ENCODE measurements at regions not wholly inside any gene's neighbourhood (a gene's known extent, or its start where the extent isn't known, plus 50 kb on each side); places are given as distances from the start of the nearest gene placed in this dataset.

DNA sequence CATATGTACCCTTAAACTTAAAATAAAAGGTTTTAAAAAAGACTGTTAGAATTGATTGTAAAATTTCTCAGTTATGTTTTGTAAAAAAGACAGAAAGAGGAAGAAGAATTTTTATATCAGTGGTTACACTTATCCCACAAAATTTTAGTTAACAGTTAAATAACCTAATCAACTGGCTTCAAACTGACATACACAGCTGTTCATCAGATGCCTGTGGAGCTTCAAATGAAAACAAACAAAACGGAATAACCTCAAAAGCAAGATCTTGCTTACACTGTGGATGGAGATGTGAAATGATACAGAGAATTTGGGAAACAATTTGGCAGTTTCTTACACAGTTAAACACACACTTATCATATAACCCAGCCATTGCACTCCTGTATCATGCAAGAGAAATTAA, 521.0 kb downstream of the ETS1 start:
- no peak for DNase-seq

DNA sequence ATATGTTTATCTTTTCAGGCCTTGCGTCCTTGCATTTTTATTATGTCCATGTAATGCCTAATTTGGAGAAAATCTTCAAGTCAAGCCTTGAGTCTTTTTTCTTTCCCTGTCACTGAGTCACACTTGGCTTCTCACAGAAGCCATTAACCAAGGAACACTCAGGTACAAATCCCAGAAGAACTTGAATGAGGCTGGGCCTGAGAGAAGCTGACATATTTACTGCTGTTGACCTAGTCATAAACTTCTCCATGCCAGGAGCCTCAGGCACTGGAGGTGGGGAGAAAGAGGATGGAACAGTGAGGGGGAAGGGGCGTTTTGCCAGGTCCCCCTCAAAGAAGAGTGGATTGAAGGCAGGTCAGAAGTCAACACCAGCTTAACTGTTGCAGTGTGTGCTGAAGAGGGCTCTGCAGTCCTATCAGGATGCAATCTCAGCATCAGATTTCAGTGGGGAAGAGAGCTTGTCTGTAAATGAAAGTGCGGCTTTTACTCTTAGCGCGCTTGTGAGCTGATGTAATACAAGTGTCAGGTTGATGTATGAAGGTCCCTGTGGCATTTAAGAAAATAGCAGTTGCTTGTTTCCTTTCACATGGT, 526.0 kb downstream of the ETS1 start:
- DNase-seq = no peak

DNA sequence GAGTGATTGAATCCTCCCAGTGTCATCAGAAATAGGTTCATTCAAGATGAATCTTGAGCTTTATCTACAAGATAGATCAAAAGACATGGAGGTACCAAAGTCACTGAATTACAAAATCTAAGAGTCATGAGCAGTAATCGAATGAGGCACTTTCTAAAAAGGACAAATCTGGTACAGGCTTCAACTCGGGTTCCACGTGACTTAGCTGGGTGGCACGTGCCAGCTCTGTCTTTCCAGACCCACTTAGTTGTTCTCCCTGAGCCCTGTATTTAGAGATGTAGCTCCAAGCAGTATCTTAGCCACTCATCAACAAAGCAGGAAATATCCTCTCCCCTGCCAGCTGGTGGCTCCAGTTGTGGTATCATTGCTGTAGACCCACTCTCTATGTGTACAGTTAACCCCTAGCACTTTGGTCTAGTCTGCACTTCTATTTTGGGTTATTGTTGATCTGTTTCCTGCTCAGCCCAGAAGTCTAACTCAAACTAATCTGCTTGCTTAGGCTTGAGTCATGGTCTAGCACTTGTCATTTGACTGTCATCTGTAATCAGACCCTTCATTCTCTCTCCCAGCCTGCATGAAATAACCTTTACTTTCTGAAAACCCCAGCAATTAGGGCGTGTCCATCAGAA, 528.7 kb downstream of the ETS1 start:
- DNase-seq = no peak

DNA sequence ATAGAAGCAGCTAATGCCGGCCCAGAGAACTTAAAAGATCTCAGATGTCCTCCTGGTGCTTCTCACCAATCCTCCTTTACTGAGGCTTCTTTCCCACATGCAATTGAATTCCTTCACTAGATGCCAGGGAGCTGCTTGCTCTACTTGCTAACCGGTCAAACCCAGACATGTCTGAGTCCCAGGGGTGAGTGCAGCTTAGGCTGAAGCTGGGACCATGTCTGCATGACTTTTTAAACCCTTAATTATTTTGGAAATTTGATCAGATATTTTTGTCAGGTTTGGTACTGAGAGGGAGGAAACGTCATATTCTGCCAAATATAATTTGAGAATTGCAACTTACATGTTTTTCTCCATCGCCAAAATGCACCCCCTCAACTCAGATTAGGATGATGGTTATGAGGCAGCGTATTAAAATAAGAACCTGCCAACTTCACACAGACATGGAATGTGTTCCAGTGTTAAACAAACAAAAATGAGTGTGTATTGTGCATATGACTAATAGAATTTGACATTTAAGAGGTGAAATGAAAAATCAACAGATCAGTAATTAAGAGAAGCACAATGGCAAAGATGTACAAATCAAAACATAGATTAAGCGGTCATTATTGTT, 529.5 kb downstream of the ETS1 start:
- DNase-seq = no peak

- no peak for DNase-seq
These were observed 531.7 kb downstream of the ETS1 start for GRCh38 chr11:128055576-128056217.

- DNase-seq = peak in 1 of 2 experiments; percentile 27
These were observed 533.1 kb downstream of the ETS1 start for GRCh38 chr11:128053981-128054931.

DNA sequence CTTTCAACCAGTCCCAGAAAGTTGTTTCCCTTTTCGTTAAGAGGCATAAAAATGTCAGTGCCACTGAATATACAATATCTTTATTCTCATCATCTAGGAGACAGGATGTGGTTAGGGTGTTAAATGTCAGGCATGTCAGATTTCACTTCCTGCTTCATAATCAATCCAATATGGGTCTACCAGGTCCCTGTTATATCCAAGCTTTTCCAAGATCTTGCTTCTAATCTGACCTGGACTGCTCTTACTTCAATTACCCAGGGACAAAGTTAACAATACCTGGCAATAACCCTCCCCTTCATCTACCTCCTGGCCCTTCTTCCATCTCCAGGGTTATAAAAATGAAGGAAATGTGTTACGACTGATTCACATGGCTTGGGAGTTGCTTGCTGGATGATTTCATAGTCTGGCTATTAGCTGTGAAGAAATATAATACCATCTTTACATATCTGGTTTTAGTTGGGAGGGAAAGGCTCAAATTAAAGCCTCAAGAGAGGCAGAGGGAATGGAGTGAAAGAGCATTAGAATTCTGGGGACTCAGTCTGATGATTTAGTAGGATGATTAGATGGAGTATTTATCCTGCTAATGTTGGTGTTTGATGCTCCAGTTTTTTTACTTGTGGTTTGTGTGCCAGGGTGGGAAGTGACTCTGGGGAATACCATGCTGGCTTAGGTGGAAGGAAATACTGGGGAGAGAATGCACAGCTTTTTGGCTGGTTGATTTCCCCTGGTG, 534.3 kb downstream of the ETS1 start:
- no peak for DNase-seq

GRCh38 chr11:128048121-128048520, 539.2 kb downstream of the ETS1 start:
- no peak for DNase-seq

DNA sequence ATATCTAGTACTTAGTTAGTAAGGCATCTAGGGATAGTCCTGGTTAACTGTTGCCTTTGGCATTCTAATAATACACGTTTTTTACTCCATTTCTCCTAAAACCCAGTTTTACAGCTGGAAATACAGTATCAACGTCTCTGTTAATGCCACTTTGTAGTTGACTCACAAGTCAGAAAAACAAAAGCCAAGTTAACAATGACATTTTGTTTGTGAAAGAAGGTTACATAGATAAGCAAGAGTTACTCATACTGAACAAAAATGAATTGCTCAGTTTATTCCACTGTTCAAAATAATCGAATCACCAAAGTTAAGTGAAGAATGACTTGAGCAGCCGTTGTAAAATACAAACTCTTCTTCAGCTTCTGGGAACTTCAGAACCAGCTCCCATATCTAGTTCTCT, 540.3 kb downstream of the ETS1 start:
- DNase-seq = no peak

GRCh38 chr11:128046213-128046612, 541.1 kb downstream of the ETS1 start:
- no peak for DNase-seq

GRCh38 chr11:128045094-128045725, 542.1 kb downstream of the ETS1 start:
- DNase-seq = no peak

- no peak for DNase-seq
These were observed 545.0 kb downstream of the ETS1 start for GRCh38 chr11:128042290-128042751.

- no peak for DNase-seq
These were observed 546.8 kb downstream of the ETS1 start for GRCh38 chr11:128040603-128041002.

DNA sequence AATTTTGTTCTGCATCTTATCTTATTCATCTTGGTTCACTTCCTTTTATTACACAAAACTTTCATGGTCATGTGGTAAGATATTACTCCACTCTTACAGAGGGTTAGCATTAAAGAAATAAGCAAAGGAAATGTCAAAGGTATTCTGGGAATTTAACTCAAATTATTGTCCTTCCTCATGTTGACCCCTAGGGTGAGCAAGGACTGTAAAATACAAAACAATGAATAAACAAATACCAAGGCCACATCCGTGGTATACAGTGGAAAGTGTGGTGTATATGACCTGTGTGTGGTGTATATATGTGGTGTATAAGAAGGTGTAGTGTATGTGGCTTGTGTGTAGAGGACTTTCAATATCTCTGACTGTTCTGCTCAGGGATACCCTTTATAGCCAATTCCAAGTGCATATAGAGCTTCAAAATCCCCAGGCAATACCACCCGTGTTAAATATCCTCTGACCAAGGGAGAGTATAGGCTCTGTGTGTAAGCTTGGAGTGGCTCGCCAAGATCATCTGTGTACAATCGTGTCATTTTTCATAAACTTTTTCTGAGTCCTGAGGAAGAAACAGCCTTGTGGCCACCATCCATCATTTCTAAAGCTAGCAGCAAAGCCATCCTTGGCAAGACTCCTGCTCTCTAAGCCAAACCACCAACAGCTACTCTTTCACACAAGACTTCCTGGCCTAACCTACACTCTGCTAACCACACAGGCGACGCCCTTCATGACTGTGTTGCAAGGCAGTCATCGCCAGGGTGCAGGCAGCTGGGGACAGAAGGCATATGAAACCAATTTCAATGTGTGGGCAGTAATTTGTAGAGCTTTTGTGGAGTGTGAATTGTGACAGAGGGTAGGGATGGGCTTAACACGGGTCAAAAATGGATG, 548.0 kb downstream of the ETS1 start:
- peak; percentile 70 to 78 for DNase-seq

- DNase-seq = no peak
These were observed 550.7 kb downstream of the ETS1 start for GRCh38 chr11:128036556-128037093.

DNA sequence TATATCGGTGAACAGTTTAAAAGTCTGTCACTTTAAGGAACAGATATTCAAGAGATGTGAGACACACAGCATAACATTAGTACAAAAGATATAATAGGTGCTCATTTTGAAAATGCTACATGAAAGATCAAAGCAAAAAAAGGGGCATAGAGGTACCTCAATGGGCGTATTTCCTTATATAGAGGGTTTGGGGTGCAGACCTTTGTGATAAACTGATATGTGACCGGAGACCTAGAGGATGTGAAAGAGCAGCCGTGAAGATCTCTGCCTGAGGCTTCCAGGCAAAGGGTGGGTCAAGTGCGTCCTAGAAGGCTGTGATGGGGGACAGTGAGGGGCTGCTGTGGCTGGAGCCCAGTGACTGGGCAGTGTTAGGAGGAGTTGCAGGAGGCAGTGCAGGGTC, 551.4 kb downstream of the ETS1 start:
- no peak for DNase-seq

GRCh38 chr11:128031538-128032134, 555.7 kb downstream of the ETS1 start:
- peak; percentile 60 to 66 for DNase-seq

- no peak for DNase-seq
These were observed 558.1 kb downstream of the ETS1 start for GRCh38 chr11:128029219-128029722.

- DNase-seq = no peak
These were observed 560.8 kb downstream of the ETS1 start for GRCh38 chr11:128026596-128026995.

GRCh38 chr11:128022761-128023160, 564.6 kb downstream of the ETS1 start:
- DNase-seq = no peak

All from activated CD4-positive, alpha-beta T cell treated with anti-CD3 and anti-CD28 coated beads, Interleukin-2, amount 50 U/mL, for 48 hours (primary cell).